ENCODE measurements at regions not wholly inside any gene's neighbourhood (a gene's known extent, or its start where the extent isn't known, plus 50 kb on each side); places are given as distances from the start of the nearest gene placed in this dataset.

DNA sequence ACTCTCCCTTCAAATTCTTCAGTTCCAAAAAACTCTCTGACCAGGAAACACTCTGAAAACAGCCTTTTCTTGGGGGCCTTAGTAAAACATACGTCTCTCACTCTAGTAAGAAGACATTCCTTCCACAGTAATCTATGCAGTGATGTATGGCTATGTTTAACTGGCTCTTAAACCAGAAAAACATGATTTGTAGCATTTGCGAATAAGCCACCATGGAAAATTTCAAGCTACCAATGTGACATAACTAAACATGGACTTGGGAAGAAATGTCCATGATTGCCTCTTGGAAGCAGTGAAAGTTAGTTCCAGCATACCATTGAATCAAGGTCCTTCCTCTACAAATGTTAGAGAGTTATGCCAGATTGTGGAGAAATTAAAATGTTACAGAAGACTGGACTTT, 121.5 kb upstream of the ATF7IP start:
- DNase-seq (ENCODE audit: insufficient read length, low spot score) (no peak), FAIRE-seq (no peak)
- TF ChIP-seq POLR2A (IDR thresholded peaks at IDR 0.05; ENCODE audit: low read depth, low read length) = no peak

DNA sequence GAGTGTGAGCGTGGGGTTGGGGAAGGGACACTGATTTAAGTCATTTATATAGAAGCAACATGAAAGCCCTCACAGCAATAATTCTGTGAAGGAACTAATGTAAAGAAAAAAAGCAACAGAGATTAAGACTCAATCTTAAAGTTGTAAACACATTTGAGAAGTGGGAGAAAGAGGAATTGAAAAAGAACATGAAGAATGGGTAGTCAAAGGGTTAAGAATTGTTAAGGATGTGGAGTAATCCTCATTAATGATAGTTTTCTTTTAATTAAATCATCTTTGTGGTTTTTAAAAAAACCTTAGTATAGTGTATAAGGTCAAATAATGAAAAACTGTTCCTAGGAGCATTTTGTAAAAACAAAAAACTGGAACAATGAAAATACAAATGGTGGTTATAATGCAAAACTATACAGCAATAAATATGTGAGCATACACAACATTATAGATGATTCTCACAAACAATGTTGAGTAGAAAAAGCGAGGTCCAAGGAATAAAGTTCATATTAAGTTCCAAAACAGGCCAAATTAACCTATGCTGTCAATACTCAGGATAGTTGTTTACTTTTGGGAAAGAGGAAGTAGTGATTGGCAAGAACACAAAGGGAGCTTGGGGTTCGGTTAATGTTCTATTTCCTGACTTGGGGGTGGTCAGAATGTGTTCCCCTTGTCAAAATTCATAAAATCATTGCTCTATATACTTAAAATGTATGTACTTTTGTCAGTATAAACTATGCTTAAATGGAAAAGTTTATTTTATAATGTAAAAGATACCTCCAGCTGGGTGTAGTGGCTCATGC, 120.4 kb upstream of the ATF7IP start:
- DNase-seq (ENCODE audit: insufficient read length, low spot score) (no peak), FAIRE-seq (no peak)

DNA sequence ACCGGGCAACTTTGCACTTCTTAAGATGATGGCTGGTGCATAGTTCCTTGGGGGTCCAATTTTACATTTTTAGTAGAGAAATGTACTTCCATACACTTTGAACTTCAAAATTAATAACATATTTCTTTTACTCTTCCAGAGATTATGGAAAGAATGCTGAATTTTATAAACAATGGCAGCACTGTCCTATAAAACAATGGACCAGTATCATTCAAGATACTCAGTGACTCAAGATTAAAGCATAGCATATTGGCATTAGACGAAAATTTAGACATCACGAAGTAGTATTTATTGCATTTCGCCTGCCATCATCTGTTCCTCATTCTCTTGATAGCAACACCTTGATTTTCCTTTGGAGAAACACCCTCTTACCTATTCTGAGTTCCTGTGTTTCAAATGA, 118.3 kb upstream of the ATF7IP start:
- no peak for FAIRE-seq
- DNase-seq (ENCODE audit: insufficient read length, low spot score) = no peak
- TF ChIP-seq POLR2A (IDR thresholded peaks at IDR 0.05; ENCODE audit: low read depth, low read length) = no peak

More for the DNA sequence above, 120.4 kb upstream of the ATF7IP start:
- no peak for TF ChIP-seq POLR2A (IDR thresholded peaks at IDR 0.05; ENCODE audit: low read depth, low read length)

DNA sequence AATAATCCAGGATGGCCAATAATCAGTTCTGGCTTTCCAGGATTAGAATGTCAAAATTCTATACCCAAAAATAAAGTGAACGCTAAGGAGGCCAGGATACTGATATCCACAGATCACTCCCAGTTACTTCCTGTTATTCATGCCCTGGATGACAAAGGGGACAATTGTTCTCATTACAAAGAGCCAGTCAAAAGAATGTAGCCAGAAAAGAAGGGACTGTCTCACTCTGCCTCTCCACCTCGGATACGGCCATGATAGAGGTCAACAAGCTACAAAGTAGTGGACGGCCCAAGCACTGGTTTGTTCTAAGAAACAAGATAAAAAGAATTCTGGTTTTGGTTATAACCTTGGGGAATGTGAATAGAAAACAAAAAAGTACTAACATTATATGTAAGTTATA, 116.1 kb upstream of the ATF7IP start:
- no peak for FAIRE-seq
- DNase-seq (ENCODE audit: insufficient read length, low spot score) = no peak
- no peak for TF ChIP-seq POLR2A (IDR thresholded peaks at IDR 0.05; ENCODE audit: low read depth, low read length)

DNA sequence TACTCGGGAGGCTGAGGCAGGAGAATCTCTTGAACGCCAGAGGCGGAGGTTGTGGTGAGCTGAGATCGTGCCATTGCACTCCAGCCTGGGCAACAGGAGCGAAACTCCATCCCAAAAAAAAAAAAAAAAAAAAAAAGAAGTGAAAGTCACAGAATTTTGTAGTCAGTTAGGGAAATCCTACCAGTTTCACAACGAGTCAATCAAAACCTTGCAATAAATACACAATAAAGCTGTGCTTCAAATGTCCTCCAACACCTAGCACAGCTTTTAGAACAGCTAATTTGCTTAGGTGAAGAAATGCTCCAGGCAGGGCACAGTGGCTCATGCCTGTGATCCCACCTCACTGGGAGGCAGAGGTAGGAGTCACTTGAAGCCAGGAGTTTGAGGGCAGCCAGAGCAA, 112.8 kb upstream of the ATF7IP start:
- FAIRE-seq (no peak), DNase-seq (ENCODE audit: insufficient read length, low spot score) (no peak)
- no peak for TF ChIP-seq POLR2A (IDR thresholded peaks at IDR 0.05; ENCODE audit: low read depth, low read length)

DNA sequence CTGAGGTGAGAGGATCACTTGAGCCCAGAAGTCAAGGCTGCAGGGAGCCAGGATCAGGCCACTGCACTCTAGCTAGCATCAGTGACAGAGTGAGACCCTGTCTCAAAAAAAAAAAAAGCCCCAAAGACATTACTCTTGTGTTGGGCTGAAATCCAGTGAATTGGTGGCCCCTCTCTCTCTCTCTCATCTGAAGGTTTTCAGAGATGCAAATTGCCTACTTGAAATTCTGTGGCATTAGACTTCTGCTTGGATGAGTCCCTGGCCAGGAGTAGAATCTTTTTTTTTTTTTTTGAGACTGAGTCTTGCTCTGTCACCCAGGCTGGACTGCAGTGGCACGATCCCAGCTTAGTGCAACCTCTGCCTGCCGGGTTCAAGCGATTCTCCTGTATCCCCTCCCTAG, 112.0 kb upstream of the ATF7IP start:
- no peak for FAIRE-seq
- TF ChIP-seq POLR2A (IDR thresholded peaks at IDR 0.05; ENCODE audit: low read depth, low read length) = no peak
- no peak for DNase-seq (ENCODE audit: insufficient read length, low spot score)

DNA sequence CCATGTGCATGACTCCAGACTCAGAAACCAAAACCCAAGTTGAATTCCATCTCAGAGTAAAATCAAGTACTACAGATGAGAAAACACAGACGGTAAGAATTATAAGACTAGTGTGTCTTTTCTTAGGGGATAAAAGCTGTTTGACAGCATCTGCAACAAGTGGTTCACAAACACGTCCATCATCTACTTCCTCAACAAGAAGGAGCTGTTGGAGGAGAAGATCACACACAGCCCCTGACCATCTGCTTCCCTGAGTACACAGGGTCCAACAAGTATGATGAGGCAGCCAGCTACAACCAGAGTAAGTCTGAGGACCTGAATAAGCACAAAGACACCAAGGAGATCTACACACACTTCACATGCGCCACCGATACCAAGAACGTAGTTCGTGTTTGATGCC, 110.7 kb upstream of the ATF7IP start:
- TF ChIP-seq POLR2A (IDR thresholded peaks at IDR 0.05; ENCODE audit: low read depth, low read length) = no peak
- FAIRE-seq = no peak

DNA sequence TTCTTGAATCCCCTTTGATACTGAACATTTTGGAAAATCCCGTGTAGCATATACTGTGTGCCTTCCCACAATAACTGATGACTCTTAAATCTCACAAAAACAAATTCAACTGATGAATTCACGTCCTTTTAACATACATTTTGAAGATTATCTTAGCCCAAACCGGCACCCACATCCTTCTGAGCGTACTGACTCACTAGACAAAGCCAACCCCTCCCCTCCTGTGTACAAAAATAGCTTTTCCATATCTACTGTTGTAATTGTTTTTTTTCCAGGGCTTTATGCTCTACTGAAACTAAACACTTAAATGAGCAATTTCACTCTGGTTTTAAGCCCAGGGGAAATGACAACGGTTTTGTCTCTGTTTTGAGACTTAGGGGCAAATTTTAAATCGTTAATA, 109.4 kb upstream of the ATF7IP start:
- no peak for TF ChIP-seq POLR2A (IDR thresholded peaks at IDR 0.05; ENCODE audit: low read depth, low read length)
- no peak for DNase-seq (ENCODE audit: insufficient read length, low spot score)
- FAIRE-seq = no peak

More for the DNA sequence above, 110.7 kb upstream of the ATF7IP start:
- DNase-seq (ENCODE audit: insufficient read length, low spot score) = no peak

DNA sequence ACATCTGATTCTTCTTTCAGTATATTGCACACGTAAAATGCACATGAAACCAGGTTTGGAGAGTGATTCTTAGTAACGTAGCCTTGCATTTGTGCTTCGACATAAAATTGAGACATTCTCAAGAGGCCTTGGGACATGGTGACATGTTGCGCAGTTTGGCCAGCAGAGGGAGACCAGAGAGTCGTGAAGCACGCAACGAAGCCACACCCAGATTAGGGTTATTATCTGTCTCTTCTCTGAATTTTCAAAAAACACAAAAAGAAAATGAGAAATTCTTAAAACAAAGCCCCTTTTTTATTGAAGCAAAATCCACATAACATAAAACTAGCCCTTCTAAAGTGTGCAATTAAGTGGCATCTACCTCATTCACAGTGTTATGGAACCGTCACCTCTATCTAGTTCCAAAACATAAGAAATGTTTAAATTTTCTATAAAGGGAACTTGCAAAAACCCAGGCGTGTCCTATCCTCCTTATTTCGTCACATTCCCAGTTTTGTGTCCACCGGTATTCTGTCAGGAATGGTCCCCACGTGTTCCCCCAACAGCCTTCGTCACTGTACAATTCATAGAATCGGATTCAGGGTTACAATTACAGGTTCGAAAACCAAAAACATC, 108.8 kb upstream of the ATF7IP start:
- DNase-seq (ENCODE audit: insufficient read length, low spot score) (no peak), FAIRE-seq (no peak)
- TF ChIP-seq POLR2A (IDR thresholded peaks at IDR 0.05; ENCODE audit: low read depth, low read length) = no peak

DNA sequence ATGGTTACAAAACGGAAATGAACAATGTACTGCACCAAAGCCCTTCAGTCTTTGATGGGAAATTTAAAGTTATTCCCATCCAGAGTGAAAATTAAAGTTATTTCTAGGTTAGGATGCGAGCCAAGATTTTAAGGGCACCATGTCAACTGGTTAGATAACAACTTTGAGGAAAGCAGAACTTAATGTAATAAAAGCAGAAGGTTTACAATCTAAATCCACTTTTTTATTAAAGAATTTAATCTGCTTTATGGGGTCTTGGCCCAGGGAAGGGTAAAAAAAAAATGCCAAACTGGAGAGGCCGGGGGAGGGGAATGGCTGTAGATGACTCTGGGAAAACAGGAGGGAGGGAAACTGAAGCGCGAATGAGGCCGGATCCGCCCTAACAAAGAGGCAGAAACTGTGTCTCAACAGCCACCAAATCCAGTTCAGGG, 108.2 kb upstream of the ATF7IP start:
- FAIRE-seq (no peak), DNase-seq (ENCODE audit: insufficient read length, low spot score) (no peak)
- no peak for TF ChIP-seq POLR2A (IDR thresholded peaks at IDR 0.05; ENCODE audit: low read depth, low read length)

DNA sequence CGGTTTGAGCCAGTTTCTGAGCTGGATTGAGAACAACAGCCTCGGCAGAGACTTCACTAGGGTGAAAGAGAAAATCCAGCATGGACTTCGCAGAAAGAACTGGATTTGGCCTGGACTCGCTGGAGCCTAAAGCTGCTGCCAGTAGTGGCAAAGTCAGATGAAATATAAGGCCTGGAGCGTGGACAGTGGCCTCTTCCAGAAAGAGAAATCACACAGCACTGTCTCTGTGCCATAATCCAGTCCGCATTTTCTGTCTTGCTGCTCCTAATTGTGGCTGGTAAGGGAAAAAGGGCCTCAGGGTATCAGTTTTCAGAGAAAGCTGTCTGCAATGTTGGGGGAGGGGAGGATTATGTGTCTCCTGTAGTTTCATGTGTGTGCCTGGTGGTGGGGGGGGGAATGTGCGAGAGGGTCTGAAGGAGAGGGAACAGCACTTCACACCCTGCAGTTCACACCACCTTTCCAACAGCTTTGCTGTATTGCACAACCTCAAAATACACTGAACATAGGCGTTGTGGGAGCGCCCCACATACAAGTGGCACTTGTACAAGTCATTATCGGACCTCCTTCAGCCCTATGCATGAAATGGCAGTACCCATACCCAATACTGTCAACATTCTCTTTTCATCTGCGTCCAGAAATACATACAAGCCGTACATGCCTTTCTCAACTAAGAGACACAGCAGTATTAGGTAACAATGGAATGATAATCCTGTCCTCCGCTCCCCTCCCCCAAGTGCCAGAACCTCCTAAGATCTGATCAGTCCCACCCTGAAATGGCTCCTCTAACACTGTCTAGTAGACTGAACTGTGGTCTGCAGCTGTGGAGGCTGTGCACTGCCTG, 107.5 kb upstream of the ATF7IP start:
- FAIRE-seq = peak; percentile 86
- peak; percentile 54 for DNase-seq (ENCODE audit: insufficient read length, low spot score)
- no peak for TF ChIP-seq POLR2A (IDR thresholded peaks at IDR 0.05; ENCODE audit: low read depth, low read length)

DNA sequence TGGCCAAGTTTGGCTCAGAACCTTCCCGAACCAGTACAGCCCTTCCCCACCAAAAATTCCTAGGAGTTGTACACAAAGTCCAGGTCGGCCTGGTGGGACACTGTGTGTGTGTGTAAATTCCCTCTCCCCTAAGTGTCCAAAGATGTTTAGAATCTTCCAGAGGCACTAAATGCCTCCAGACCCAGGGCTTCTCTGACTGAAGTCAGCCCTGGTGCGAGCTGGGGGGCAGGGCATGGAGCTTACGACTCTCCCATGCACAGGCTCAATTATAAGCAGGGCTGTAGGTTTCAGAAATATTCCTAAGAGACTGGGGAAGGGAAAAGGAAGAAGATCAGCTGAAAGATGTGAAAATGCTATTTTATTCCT, 106.9 kb upstream of the ATF7IP start:
- DNase-seq (ENCODE audit: insufficient read length, low spot score) = no peak
- no peak for TF ChIP-seq POLR2A (IDR thresholded peaks at IDR 0.05; ENCODE audit: low read depth, low read length)
- FAIRE-seq = no peak

DNA sequence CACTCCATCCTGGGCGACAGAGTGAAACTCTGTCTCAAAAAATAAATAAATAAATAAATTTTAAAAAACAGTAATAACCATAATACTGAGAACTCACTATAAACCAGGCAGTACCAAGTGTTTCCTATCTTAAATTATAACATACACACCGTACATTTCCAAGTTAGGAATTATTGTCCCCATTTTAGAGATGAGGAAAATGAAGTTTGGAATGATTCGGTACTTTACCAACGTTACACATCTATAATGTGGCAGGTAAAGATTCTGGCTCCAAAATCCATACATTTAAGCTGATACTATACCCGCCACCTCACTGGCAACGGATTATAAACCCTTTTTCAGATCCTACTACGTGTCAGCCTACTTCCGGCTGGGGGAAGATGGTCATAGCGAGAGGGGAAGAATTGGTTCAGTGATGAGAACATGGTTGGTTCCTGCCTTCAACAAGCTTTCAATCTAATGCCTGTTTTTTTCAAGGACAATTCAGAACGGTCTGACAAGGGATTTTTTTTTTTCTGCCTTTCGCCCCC, 105.9 kb upstream of the ATF7IP start:
- FAIRE-seq = no peak
- TF ChIP-seq POLR2A (IDR thresholded peaks at IDR 0.05; ENCODE audit: low read depth, low read length) = no peak
- DNase-seq (ENCODE audit: insufficient read length, low spot score) = no peak

All from H54 (cell line).